Activated naive CD8-positive, alpha-beta T cell treated with anti-CD3 and anti-CD28 coated beads, Interleukin-2, amount 10 ng/mL, durations not matched to agents 7 days and 5 days (primary cell): ENCODE measurements at regions not wholly inside any gene's neighbourhood (a gene's known extent, or its start where the extent isn't known, plus 50 kb on each side); places are given as distances from the start of the nearest gene placed in this dataset.
"Not testable (repeated sequence)": the region's sequence is repeated elsewhere in the genome, so short reads cannot be mapped to it uniquely, and the experiment has no call there.

Experiments
- ATAC-seq: fragments of 150-1000 bp; cut with Tn5 transposase; one replicate; pipeline ENCODE4 v1.10.0; 2021; ENCODE audit warnings: low read depth, moderate library complexity
- POLR2A ChIA-PET: fragments of 350-600 bp; sonication (Branson Sonifier 250); formaldehyde crosslinking; loops from one replicate; lab custom pipeline; 2021; ENCODE audit warnings: antibody characterized with exemption; lab: Charles Lee
- DNase-seq: peaks from one replicate; pipeline ENCODE4 v3.0.0; 2021
- H3K27ac Mint-ChIP-seq: one replicate; pipeline ENCODE4 v1.8.0; 2022; ENCODE audit warnings: mild to moderate bottlenecking, mixed read lengths
- H3K27me3 Mint-ChIP-seq: one replicate; pipeline ENCODE4 v1.8.0; 2022; ENCODE audit warnings: mild to moderate bottlenecking, moderate library complexity, mixed read lengths
- H3K36me3 Mint-ChIP-seq: one replicate; pipeline ENCODE4 v1.8.0; 2021; ENCODE audit warnings: mild to moderate bottlenecking, mixed read lengths
- H3K4me1 Mint-ChIP-seq: one replicate; pipeline ENCODE4 v1.8.0; 2021; ENCODE audit warnings: mixed read lengths
- H3K4me3 Mint-ChIP-seq: one replicate; pipeline ENCODE4 v1.8.0; 2022; ENCODE audit warnings: mild to moderate bottlenecking, moderate library complexity, mixed read lengths
- H3K9me3 Mint-ChIP-seq: one replicate; pipeline ENCODE4 v1.8.0; 2021; ENCODE audit warnings: mixed read lengths

- POLR2A ChIA-PET, result no interaction called here
- no peaks in the 10 kb centered on the region for H3K9me3 Mint-ChIP-seq
- no peak overlapping the region for H3K27ac Mint-ChIP-seq
- DNase-seq, result no peak
- H3K27me3 Mint-ChIP-seq, result no peaks in the 10 kb centered on the region
- H3K36me3 Mint-ChIP-seq, result no peaks in the 10 kb centered on the region
- H3K4me1 Mint-ChIP-seq, result no peaks in the 10 kb centered on the region
- H3K4me3 Mint-ChIP-seq, result no peak overlapping the region
- ATAC-seq, result no peak
Measured at GRCh38 chr7:115293628-115294240, 371.8 kb downstream of the MDFIC start.

GRCh38 chr7:115292381-115292780 is 370.5 kb downstream of the MDFIC start:
- H3K4me1 Mint-ChIP-seq, result no peaks in the 10 kb centered on the region
- H3K9me3 Mint-ChIP-seq, result no peaks in the 10 kb centered on the region
- DNase-seq, result no peak
- H3K36me3 Mint-ChIP-seq, result no peaks in the 10 kb centered on the region
- H3K27me3 Mint-ChIP-seq, result no peaks in the 10 kb centered on the region
- H3K4me3 Mint-ChIP-seq, result no peak overlapping the region
- POLR2A ChIA-PET, result no interaction called here
- ATAC-seq, result no peak
- H3K27ac Mint-ChIP-seq, result no peak overlapping the region

- POLR2A ChIA-PET, result no interaction called here
- no peak for DNase-seq
- H3K9me3 Mint-ChIP-seq, result no peaks in the 10 kb centered on the region
- ATAC-seq, result no peak
- H3K4me1 Mint-ChIP-seq, result no peaks in the 10 kb centered on the region
- no peak overlapping the region for H3K4me3 Mint-ChIP-seq
- no peak overlapping the region for H3K27ac Mint-ChIP-seq
- no peaks in the 10 kb centered on the region for H3K27me3 Mint-ChIP-seq
- H3K36me3 Mint-ChIP-seq, result no peaks in the 10 kb centered on the region
Measured at GRCh38 chr7:115289971-115290370, 368.1 kb downstream of the MDFIC start.

- H3K9me3 Mint-ChIP-seq, result peaks cover 1% of the 10 kb centered on the region
- no peaks in the 10 kb centered on the region for H3K4me1 Mint-ChIP-seq
- H3K4me3 Mint-ChIP-seq, result no peak overlapping the region
- no peak overlapping the region for H3K27ac Mint-ChIP-seq
- H3K36me3 Mint-ChIP-seq, result no peaks in the 10 kb centered on the region
- ATAC-seq, result no peak
- POLR2A ChIA-PET, result no interaction called here
- DNase-seq, result no peak
- no peaks in the 10 kb centered on the region for H3K27me3 Mint-ChIP-seq
Measured at GRCh38 chr7:115276791-115277190, 354.9 kb downstream of the MDFIC start.

GRCh38 chr7:115273855-115274254 is 352.0 kb downstream of the MDFIC start:
- H3K4me1 Mint-ChIP-seq, H3K27ac Mint-ChIP-seq, H3K4me3 Mint-ChIP-seq, POLR2A ChIA-PET, H3K27me3 Mint-ChIP-seq, H3K9me3 Mint-ChIP-seq, H3K36me3 Mint-ChIP-seq, ATAC-seq, DNase-seq: not testable (repeated sequence)

- no peak for DNase-seq
- no peaks in the 10 kb centered on the region for H3K36me3 Mint-ChIP-seq
- no peak overlapping the region for H3K4me3 Mint-ChIP-seq
- no peaks in the 10 kb centered on the region for H3K4me1 Mint-ChIP-seq
- POLR2A ChIA-PET, result no interaction called here
- no peak overlapping the region for H3K27ac Mint-ChIP-seq
- H3K27me3 Mint-ChIP-seq, result no peaks in the 10 kb centered on the region
- H3K9me3 Mint-ChIP-seq, result peaks cover 1% of the 10 kb centered on the region
- ATAC-seq, result no peak
Measured at GRCh38 chr7:115273139-115273772, 351.4 kb downstream of the MDFIC start.

GRCh38 chr7:115271332-115272235 is 349.7 kb downstream of the MDFIC start:
- POLR2A ChIA-PET, result no interaction called here
- Mint-ChIP-seq H3K4me1 (no peaks in the 10 kb centered on the region), H3K27ac (no peak overlapping the region), H3K27me3 (no peaks in the 10 kb centered on the region), H3K36me3 (no peaks in the 10 kb centered on the region), H3K4me3 (no peak overlapping the region), H3K9me3 (no peaks in the 10 kb centered on the region)
- DNase-seq (no peak), ATAC-seq (no peak)

- H3K27ac Mint-ChIP-seq, result no peak overlapping the region
- no peak overlapping the region for H3K4me3 Mint-ChIP-seq
- POLR2A ChIA-PET, result no interaction called here
- ATAC-seq (no peak), DNase-seq (no peak)
- no peaks in the 10 kb centered on the region for H3K9me3 Mint-ChIP-seq
- H3K36me3 Mint-ChIP-seq, result no peaks in the 10 kb centered on the region
- no peaks in the 10 kb centered on the region for H3K27me3 Mint-ChIP-seq
- H3K4me1 Mint-ChIP-seq, result no peaks in the 10 kb centered on the region
Measured at GRCh38 chr7:115269486-115269885, 347.6 kb downstream of the MDFIC start.

GRCh38 chr7:115267503-115267902 is 345.6 kb downstream of the MDFIC start:
- H3K4me1 Mint-ChIP-seq, result no peaks in the 10 kb centered on the region
- no peaks in the 10 kb centered on the region for H3K9me3 Mint-ChIP-seq
- no peak for ATAC-seq
- no peaks in the 10 kb centered on the region for H3K36me3 Mint-ChIP-seq
- no peak for DNase-seq
- H3K27me3 Mint-ChIP-seq, result no peaks in the 10 kb centered on the region
- H3K4me3 Mint-ChIP-seq, result no peak overlapping the region
- POLR2A ChIA-PET, result no interaction called here
- H3K27ac Mint-ChIP-seq, result no peak overlapping the region

- ATAC-seq (no peak), DNase-seq (no peak)
- no peaks in the 10 kb centered on the region for H3K36me3 Mint-ChIP-seq
- H3K27me3 Mint-ChIP-seq, result peaks cover 2% of the 10 kb centered on the region
- no peak overlapping the region for H3K27ac Mint-ChIP-seq
- H3K4me3 Mint-ChIP-seq, result no peak overlapping the region
- POLR2A ChIA-PET, result no interaction called here
- no peaks in the 10 kb centered on the region for H3K9me3 Mint-ChIP-seq
- H3K4me1 Mint-ChIP-seq, result no peaks in the 10 kb centered on the region
Measured at GRCh38 chr7:115260381-115260780, 338.5 kb downstream of the MDFIC start.

- no peak overlapping the region for H3K27ac Mint-ChIP-seq
- H3K4me1 Mint-ChIP-seq, result no peaks in the 10 kb centered on the region
- ATAC-seq (no peak), DNase-seq (no peak)
- H3K4me3 Mint-ChIP-seq, result no peak overlapping the region
- H3K27me3 Mint-ChIP-seq, result no peaks in the 10 kb centered on the region
- POLR2A ChIA-PET, result no interaction called here
- H3K36me3 Mint-ChIP-seq, result no peaks in the 10 kb centered on the region
- no peaks in the 10 kb centered on the region for H3K9me3 Mint-ChIP-seq
Measured at GRCh38 chr7:115252461-115252860, 330.6 kb downstream of the MDFIC start.

GRCh38 chr7:115249080-115249479 is 327.2 kb downstream of the MDFIC start:
- H3K27me3 Mint-ChIP-seq, result no peaks in the 10 kb centered on the region
- POLR2A ChIA-PET, result no interaction called here
- no peak for ATAC-seq

GRCh38 chr7:115241151-115241550 is 319.3 kb downstream of the MDFIC start:
- ATAC-seq (no peak), DNase-seq (no peak)
- H3K4me1 Mint-ChIP-seq, result no peaks in the 10 kb centered on the region
- POLR2A ChIA-PET, result no interaction called here
- H3K27me3 Mint-ChIP-seq, result peaks cover 2% of the 10 kb centered on the region
- H3K27ac Mint-ChIP-seq, result no peak overlapping the region
- no peak overlapping the region for H3K4me3 Mint-ChIP-seq
- no peaks in the 10 kb centered on the region for H3K9me3 Mint-ChIP-seq
- H3K36me3 Mint-ChIP-seq, result no peaks in the 10 kb centered on the region

More at GRCh38 chr7:115249080-115249479, 327.2 kb downstream of the MDFIC start:
- no peak overlapping the region for H3K27ac Mint-ChIP-seq
- H3K4me1 Mint-ChIP-seq, result no peaks in the 10 kb centered on the region
- H3K36me3 Mint-ChIP-seq, result no peaks in the 10 kb centered on the region
- no peak overlapping the region for H3K4me3 Mint-ChIP-seq
- DNase-seq, result no peak
- no peaks in the 10 kb centered on the region for H3K9me3 Mint-ChIP-seq

GRCh38 chr7:115240242-115240641 is 318.3 kb downstream of the MDFIC start:
- H3K27ac Mint-ChIP-seq, result no peak overlapping the region
- POLR2A ChIA-PET, result no interaction called here
- DNase-seq (no peak), ATAC-seq (no peak)
- H3K9me3 Mint-ChIP-seq, result no peaks in the 10 kb centered on the region
- no peak overlapping the region for H3K4me3 Mint-ChIP-seq
- no peaks in the 10 kb centered on the region for H3K36me3 Mint-ChIP-seq
- peaks cover 2% of the 10 kb centered on the region for H3K27me3 Mint-ChIP-seq
- H3K4me1 Mint-ChIP-seq, result no peaks in the 10 kb centered on the region
